ENCODE measurements at regions not wholly inside any gene's neighbourhood (a gene's known extent, or its start where the extent isn't known, plus 50 kb on each side); places are given as distances from the start of the nearest gene placed in this dataset.

GRCh38 chr10:91050371-91051034 is 129.6 kb upstream of the ANKRD1 start:
- TF ChIP-seq FOXM1 (IDR thresholded peaks at IDR 0.05; ENCODE audit: borderline replicate concordance, low read depth) (no peak), MAX (IDR thresholded peaks at IDR 0.05) (no peak), EP300 (IDR thresholded peaks at IDR 0.05; ENCODE audit: borderline replicate concordance) (no peak), ZBTB7A (IDR thresholded peaks at IDR 0.05; ENCODE audit: low read depth) (no peak), REST (IDR thresholded peaks at IDR 0.05; ENCODE audit: low read depth) (no peak), RAD21 (IDR thresholded peaks at IDR 0.05; ENCODE audit: low read depth) (no peak), TAF1 (IDR thresholded peaks at IDR 0.05; ENCODE audit: low read depth) (no peak), USF1 (IDR thresholded peaks at IDR 0.05) (no peak), TCF12 (IDR thresholded peaks at IDR 0.05; ENCODE audit: low read depth) (no peak), CREB1 (IDR thresholded peaks at IDR 0.05; ENCODE audit: low read depth) (no peak), TEAD4 (IDR thresholded peaks at IDR 0.05) (no peak), EGR1 (IDR thresholded peaks at IDR 0.05) (no peak)
